Neural progenitor cell (in vitro differentiated cells): ENCODE measurements at regions not wholly inside any gene's neighbourhood (a gene's known extent, or its start where the extent isn't known, plus 50 kb on each side); places are given as distances from the start of the nearest gene placed in this dataset.

ENCODE experiments used
- DNase-seq: peaks from one replicate; pipeline ENCODE4 v3.0.0-alpha.2; 2016; ENCODE audit warnings: low spot score
- H2AFZ ChIP-seq: fragments of 200-600 bp; sonication (generic); replicated peaks from 2 replicates; pipeline ENCODE4 v1.6.1; 2016; ENCODE audit warnings: antibody characterized with exemption
- H3F3A ChIP-seq: fragments of 200-600 bp; sonication (generic); 2 replicates; pipeline ENCODE4 v1.6.1; 2016; ENCODE audit warnings: antibody characterized with exemption, low read depth
- H3K27ac ChIP-seq: fragments of 200-600 bp; sonication (generic); 2 replicates; pipeline ENCODE4 v1.5.1; 2016; ENCODE audit warnings: mild to moderate bottlenecking
- H3K27me3 ChIP-seq: fragments of 200-600 bp; sonication (generic); 2 replicates; pipeline ENCODE4 v1.6.1; 2016; ENCODE audit warnings: mild to moderate bottlenecking, moderate library complexity
- H3K36me3 ChIP-seq: fragments of 200-600 bp; sonication (generic); 2 replicates; pipeline ENCODE4 v1.5.1; 2016
- H3K4me1 ChIP-seq: fragments of 200-600 bp; sonication (generic); 2 replicates; pipeline ENCODE4 v1.6.1; 2016; ENCODE audit warnings: mixed run types
- H3K4me2 ChIP-seq: fragments of 200-600 bp; sonication (generic); 2 replicates; pipeline ENCODE4 v1.6.1; 2016
- H3K4me3 ChIP-seq: fragments of 200-600 bp; sonication (generic); 2 replicates; pipeline ENCODE4 v1.5.1; 2016
- H3K79me2 ChIP-seq: fragments of 200-600 bp; sonication (generic); 2 replicates; pipeline ENCODE4 v1.6.1; 2016; ENCODE audit warnings: low read depth
- H3K9ac ChIP-seq: fragments of 200-600 bp; sonication (generic); 2 replicates; pipeline ENCODE4 v1.6.1; 2016
- H3K9me3 ChIP-seq: fragments of 200-600 bp; sonication (generic); 2 replicates; pipeline ENCODE4 v1.5.1; 2016; ENCODE audit warnings: low read depth
- H4K20me1 ChIP-seq: fragments of 200-600 bp; sonication (generic); 2 replicates; pipeline ENCODE4 v1.6.1; 2016; ENCODE audit warnings: low read depth
- H3K27ac Mint-ChIP-seq: 3 replicates; pipeline ENCODE4 v1.8.0; 2021; ENCODE audit warnings: mixed read lengths
- H3K27me3 Mint-ChIP-seq: 2 replicates; pipeline ENCODE4 v1.8.0; 2022; ENCODE audit warnings: low read depth, mild to moderate bottlenecking, inconsistent platforms, moderate library complexity, mixed read lengths; ENCODE audit not compliant: insufficient read depth
- H3K36me3 Mint-ChIP-seq: 3 replicates; pipeline ENCODE4 v1.8.0; 2021; ENCODE audit warnings: mixed read lengths
- H3K4me1 Mint-ChIP-seq: 3 replicates; pipeline ENCODE4 v1.8.0; 2021; ENCODE audit warnings: mixed read lengths
- H3K4me3 Mint-ChIP-seq: 3 replicates; pipeline ENCODE4 v1.8.0; 2021; ENCODE audit warnings: mild to moderate bottlenecking, moderate library complexity, mixed read lengths
- H3K9me3 Mint-ChIP-seq: 3 replicates; pipeline ENCODE4 v1.8.0; 2020; ENCODE audit warnings: mixed read lengths
- CTCF ChIP-seq: fragments of 200-600 bp; sonication (generic); IDR thresholded peaks from 2 replicates; pipeline ENCODE4 v1.5.1; 2017; ENCODE audit warnings: antibody characterized with exemption, mild to moderate bottlenecking
- EZH2 ChIP-seq: fragments of 200-600 bp; sonication (generic); IDR thresholded peaks from 2 replicates; pipeline ENCODE4 v1.6.1; 2017; ENCODE audit warnings: antibody characterized with exemption, mild to moderate bottlenecking, moderate library complexity
- EZH2phosphoT487 ChIP-seq: fragments of 200-600 bp; sonication (generic); IDR thresholded peaks from 2 replicates; pipeline ENCODE4 v1.6.1; 2017; ENCODE audit warnings: antibody characterized with exemption

GRCh38 chr5:26791433-26791832 is 247.0 kb downstream of the CDH9 start:
- no peaks in the 10 kb centered on the region for H3K9me3 ChIP-seq
- H3K27me3 ChIP-seq = no peaks in the 10 kb centered on the region
- H3K27me3 Mint-ChIP-seq = peaks cover 2% of the 10 kb centered on the region
- H3K27ac ChIP-seq = no peak overlapping the region
- H3K79me2 ChIP-seq = no peaks in the 10 kb centered on the region
- H4K20me1 ChIP-seq = no peaks in the 10 kb centered on the region
- no peaks in the 10 kb centered on the region for H3K36me3 Mint-ChIP-seq
- no peak overlapping the region for H3K27ac Mint-ChIP-seq
- TF ChIP-seq CTCF (no peak), EZH2 (no peak), EZH2phosphoT487 (no peak)
- H3F3A ChIP-seq = no peaks in the 10 kb centered on the region
- no peak overlapping the region for H3K4me3 Mint-ChIP-seq
- peaks cover 2% of the 10 kb centered on the region for H3K9me3 Mint-ChIP-seq
- H3K4me1 Mint-ChIP-seq = peaks cover 4% of the 10 kb centered on the region
- H3K4me1 ChIP-seq = no peaks in the 10 kb centered on the region
- H3K9ac ChIP-seq = no peak overlapping the region
- H3K4me3 ChIP-seq = no peak overlapping the region
- H3K4me2 ChIP-seq = no peak overlapping the region
- H3K36me3 ChIP-seq = no peaks in the 10 kb centered on the region
- H2AFZ ChIP-seq = peak overlapping the region; percentile 6
- DNase-seq = no peak

GRCh38 chr5:26791021-26791420 is 247.4 kb downstream of the CDH9 start:
- H3K36me3 ChIP-seq = no peaks in the 10 kb centered on the region
- no peak for DNase-seq
- no peak overlapping the region for H3K4me3 ChIP-seq
- H3K4me1 ChIP-seq = no peaks in the 10 kb centered on the region
- no peaks in the 10 kb centered on the region for H3K36me3 Mint-ChIP-seq
- H2AFZ ChIP-seq = peak overlapping the region; percentile 6
- H3K27me3 ChIP-seq = no peaks in the 10 kb centered on the region
- H3K27ac ChIP-seq = no peak overlapping the region
- H3F3A ChIP-seq = no peaks in the 10 kb centered on the region
- no peak overlapping the region for H3K4me3 Mint-ChIP-seq
- no peak overlapping the region for H3K9ac ChIP-seq
- no peak overlapping the region for H3K4me2 ChIP-seq
- peaks cover 2% of the 10 kb centered on the region for H3K27me3 Mint-ChIP-seq
- no peak overlapping the region for H3K27ac Mint-ChIP-seq
- H3K79me2 ChIP-seq = no peaks in the 10 kb centered on the region
- TF ChIP-seq EZH2phosphoT487 (no peak), CTCF (no peak), EZH2 (no peak)
- peaks cover 4% of the 10 kb centered on the region for H3K4me1 Mint-ChIP-seq
- no peaks in the 10 kb centered on the region for H3K9me3 ChIP-seq
- H3K9me3 Mint-ChIP-seq = peaks cover 2% of the 10 kb centered on the region
- H4K20me1 ChIP-seq = no peaks in the 10 kb centered on the region

GRCh38 chr5:26763215-26763614 is 275.2 kb downstream of the CDH9 start:
- Mint-ChIP-seq H3K4me3 (no peak overlapping the region), H3K36me3 (no peaks in the 10 kb centered on the region), H3K27me3 (peaks cover 2% of the 10 kb centered on the region), H3K9me3 (no peaks in the 10 kb centered on the region), H3K4me1 (peaks cover 6% of the 10 kb centered on the region), H3K27ac (no peak overlapping the region)
- Histone ChIP-seq H3K27ac (no peak overlapping the region), H3K9me3 (no peaks in the 10 kb centered on the region), H3K36me3 (no peaks in the 10 kb centered on the region), H3K4me3 (no peak overlapping the region), H2AFZ (no peak overlapping the region), H4K20me1 (no peaks in the 10 kb centered on the region), H3F3A (no peaks in the 10 kb centered on the region), H3K4me1 (no peaks in the 10 kb centered on the region), H3K27me3 (no peaks in the 10 kb centered on the region), H3K9ac (no peak overlapping the region), H3K4me2 (no peak overlapping the region), H3K79me2 (no peaks in the 10 kb centered on the region)
- TF ChIP-seq CTCF (no peak), EZH2phosphoT487 (no peak), EZH2 (no peak)
- no peak for DNase-seq
